HG03064 (cell line): ENCODE measurements at regions not wholly inside any gene's neighbourhood (a gene's known extent, or its start where the extent isn't known, plus 50 kb on each side); places are given as distances from the start of the nearest gene placed in this dataset.
"Not testable (repeated sequence)": the region's sequence is repeated elsewhere in the genome, so short reads cannot be mapped to it uniquely, and the experiment has no call there.

ENCODE experiments used
- ATAC-seq: cut with Tn5 transposase; IDR thresholded peaks from one replicate; pipeline ENCODE4 v1.9.1; 2021; ENCODE audit warnings: low read depth; ENCODE audit not compliant: unreplicated experiment

DNA sequence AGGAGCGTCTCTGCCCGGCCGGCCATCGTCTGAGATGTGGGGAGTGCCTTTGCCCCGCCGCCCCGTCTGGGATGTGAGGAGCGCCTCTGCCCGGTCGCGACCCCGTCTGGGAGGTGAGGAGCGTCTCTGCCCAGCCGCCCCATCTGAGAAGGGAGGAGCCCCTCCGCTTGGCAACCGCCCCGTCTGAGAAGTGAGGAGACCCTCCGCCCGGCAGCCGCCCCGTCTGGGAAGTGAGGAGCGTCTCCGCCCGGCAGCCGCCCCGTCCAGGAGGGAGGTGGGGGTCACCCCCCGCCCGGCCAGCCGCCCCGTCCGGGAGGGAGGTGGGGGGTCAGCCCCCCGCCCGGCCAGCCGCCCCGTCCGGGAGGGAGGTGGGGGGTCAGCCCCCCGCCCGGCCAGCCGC, 432.7 kb downstream of the LIG4 start:
- not testable (repeated sequence) for ATAC-seq

DNA sequence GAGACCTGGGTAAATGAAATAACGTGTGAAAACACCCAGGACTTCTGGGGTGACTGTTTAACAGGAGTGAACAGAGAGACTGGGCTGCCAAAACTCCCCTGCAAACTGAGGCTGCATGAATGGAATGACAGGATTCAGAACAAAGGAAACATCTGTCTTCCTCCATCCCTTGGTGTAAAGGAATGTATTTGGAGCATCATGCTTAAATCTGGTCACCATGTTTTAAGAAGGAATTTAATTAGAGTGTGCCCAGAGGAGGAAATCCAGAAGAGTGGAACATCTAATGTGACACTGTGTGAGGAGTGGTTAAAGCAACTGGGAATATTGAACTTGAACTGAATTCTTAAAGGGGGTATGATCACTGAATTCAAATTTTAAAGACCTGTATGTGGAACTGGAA, 437.2 kb downstream of the LIG4 start:
- no peak for ATAC-seq

DNA sequence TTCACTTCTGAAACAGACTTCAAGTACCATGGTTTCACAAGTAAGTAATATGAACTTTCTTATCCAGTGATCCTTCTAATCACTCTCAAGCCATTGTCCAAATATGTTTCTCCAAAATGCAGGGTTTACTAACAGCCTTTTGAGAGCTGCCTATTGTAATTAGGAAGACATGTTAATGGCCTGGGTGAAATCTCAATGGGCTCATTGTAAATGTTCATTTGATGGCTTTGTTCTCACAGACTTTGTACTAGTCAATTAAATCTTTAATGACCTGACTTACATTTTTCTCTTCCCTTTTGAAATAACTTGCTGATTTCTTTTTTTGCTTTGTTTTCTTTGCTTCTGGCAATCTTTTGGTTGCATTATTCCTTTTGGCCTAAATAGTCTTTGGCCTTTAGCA, 444.8 kb downstream of the LIG4 start:
- no peak for ATAC-seq

DNA sequence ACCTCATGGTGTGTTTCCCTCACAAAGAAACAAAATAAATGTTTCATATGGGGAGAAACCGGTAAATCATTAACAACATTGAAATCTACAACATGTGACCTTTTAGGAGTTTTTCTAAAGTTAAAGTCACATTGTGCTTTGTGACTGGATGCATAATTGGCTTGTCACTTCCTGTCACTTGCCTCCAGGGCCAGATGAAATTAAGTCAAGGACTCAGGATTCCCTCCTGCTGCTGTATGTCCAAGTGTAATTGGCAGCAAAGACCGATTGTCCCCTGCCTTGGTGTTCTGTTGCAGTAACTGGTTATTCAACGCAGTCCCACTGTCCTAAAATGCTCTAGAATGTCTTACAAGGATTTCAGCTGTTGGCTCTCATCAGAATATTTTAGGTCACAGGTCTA, 448.2 kb downstream of the LIG4 start:
- ATAC-seq: no peak

DNA sequence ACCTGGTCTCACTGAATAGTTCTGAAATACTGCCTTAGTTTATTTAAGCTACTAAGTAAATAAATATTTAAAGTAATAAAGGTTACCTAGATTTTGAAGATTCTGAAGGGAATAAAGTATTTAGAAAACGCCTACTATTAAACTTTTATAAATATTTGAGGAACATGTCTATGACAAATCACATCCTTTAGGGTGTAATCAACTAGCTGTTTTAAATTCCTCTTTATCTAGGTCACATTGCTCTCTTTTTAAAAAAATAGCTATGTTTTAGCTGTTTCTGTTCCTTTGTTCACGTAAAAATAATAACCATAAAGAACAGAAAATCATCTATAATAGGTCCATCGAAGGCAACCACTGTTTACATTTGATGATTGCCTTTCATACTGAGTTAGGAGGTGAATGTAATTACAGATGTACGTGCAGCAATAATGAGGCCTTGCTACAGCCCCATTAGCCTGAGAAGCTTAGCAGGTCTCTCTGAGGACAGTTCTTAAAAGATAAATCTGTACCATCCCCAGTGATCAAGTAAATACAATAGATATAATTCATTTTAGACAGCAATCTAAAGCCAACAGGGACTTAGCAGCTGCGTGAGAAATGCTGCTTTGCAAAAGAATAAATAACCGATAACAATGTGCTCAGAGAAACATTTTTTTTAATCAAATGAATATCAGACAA, 449.5 kb downstream of the LIG4 start:
- no peak for ATAC-seq

DNA sequence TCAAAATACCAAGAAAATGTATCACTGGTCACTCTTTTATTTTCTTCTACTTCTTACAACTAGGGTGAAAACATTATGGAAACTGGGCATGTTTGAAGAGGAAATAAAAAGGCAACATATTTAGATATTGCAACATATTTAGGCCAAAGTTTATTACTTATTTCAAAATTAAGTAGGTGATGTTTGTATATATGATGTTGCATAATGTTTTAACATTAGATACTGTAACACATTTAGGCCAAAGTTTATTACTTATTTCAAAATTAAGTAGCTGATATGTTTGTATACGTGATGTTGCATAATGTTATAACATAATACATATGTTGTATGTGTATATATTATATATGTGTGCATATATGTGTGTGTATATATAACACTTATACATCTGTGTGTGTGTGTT, 451.3 kb downstream of the LIG4 start:
- no peak for ATAC-seq

DNA sequence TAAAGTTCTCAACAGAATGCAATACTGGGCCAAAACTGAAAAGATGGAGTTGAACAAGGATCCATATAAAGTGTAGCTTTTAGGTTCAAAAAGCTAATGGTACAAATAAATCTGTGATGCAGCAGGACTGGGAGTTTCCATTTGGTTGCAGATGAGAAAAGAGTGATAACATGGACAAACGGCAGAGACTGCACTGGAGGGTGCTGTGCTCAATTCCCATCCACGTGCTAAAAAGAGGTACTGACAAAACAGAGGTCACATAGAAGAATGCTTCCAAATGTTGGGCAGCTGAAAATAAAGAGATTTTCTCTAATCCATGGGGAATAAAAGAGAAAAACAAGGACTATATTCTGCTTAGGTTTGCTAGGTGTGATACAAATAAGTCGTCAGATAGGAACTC, 461.6 kb downstream of the LIG4 start:
- ATAC-seq: no peak

DNA sequence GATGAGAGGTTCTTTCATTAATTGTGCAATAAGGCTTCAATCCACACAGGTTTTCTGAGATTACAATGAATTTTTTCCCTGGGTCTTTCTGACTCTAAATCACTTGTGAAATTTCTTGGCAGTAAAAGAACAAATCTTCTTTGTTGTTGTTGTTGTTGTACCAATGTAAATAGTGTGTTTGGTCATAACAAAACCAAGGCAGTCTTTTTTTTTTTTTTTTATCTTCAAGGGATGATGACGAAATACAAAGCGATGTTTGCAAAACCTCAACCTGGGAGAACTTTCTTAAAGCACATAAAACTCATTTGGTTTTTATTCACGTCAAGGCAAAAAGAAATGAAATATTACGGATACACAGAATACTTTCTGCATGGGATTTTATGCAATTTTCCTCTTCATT, 462.0 kb downstream of the LIG4 start:
- no peak for ATAC-seq

DNA sequence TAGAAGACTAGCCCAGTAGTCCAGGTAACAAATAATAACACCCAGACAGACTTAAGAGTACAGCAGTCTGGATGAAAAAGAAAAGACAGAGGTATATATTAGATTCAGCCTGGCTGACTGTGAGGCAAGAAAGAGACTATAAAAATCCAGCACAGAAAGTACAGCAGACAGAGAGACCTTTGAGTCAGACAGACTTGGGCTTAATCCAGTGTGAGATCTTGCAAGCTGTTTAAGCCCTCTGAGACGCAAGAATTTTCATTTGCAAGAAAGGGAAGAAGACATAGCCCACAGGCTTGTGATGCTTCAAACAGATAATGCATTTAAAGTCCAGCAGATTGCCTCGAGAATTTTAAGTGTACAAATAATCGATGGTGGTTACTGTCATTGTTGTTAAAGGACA, 471.4 kb downstream of the LIG4 start:
- ATAC-seq: no peak

DNA sequence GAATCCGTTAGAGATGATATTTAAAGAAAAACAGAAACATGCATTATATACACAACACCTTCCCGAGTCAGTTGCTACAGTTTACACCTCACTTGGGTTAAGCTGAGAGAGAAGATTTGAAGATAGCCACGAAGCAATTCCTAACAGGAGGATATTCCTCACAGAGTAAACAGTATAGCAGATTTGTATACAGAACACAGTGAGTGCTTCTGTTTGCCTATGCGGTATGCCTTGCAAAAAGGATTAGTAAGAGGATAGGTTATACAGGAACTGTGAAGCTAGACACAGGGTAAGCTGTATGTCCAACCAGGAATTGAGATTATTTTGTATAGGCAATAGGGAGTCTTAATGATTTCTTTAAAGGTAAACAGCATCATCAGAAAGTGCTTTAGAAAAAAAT, 471.8 kb downstream of the LIG4 start:
- no peak for ATAC-seq

DNA sequence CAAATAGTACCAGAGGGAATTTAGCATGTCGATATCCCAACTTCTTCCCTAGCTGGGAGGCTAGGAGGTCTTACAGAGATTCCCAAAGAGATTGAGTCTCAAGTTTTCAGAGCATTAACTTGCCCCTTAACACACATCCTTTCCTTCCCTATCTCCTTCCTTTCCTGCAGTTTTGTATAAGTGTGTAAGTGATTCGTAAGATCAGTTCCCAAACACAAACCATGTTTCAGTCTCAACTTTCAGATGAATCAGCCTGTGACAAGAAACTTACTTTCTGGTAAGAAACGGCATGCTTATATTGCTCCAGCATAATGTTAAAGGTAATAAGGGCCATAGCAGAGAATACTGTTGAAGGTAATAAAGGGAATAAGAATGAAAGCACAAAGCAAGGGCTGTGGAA, 472.2 kb downstream of the LIG4 start:
- no peak for ATAC-seq

DNA sequence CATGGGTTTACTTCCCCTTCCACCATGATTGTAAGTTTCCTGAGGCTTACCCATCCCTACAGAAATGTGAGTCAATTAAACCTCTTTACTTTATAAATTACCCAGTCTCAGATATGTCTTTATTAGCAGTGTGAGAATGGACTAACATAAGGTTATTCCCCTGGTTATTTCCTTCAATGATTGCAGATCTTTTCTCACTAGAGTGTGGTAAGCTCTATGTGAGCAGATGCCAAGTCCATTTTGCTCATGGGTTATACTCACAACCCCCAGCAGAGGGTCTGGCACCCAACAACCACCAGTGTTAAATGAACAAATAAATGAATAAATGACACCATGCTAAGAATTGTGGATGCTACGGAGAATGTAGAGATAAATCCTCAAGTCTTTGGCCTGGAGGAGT, 472.8 kb downstream of the LIG4 start:
- no peak for ATAC-seq

DNA sequence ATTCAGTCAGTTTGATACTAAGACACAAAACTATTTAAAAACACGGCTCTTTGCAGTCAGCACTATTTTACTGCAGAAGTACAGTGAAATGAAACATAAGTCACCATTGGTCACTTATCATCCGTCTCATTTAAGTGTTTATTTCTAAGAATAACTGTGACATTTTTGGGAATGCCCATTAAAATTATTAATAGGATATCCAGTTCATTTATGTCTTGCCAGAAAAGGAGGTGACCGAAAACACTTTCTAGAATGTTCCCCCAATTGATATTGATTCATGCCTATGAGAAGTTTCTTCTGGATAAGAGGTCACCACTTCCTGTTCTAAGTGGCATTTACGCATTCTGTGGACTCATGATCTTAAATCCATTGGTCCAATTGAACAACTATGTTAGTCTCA, 477.3 kb downstream of the LIG4 start:
- no peak for ATAC-seq

DNA sequence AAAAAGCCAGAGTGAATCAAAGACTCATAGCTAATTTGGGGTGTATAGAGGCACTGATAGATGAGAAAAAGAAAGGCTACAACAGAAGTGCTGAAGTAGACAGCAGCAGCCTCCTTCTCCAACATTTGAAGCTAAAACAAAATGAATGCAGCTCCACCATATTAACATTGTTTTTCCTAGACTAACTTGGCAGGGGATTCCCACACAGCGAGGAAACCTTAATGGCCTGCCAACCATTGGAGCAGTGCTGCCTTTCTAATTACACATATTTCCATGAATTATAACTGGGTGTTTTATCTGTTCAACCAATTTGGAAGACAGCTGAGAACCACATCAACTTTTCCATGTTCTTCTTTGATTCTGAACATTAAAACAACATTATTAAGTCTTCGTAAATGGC, 478.6 kb downstream of the LIG4 start:
- no peak for ATAC-seq

DNA sequence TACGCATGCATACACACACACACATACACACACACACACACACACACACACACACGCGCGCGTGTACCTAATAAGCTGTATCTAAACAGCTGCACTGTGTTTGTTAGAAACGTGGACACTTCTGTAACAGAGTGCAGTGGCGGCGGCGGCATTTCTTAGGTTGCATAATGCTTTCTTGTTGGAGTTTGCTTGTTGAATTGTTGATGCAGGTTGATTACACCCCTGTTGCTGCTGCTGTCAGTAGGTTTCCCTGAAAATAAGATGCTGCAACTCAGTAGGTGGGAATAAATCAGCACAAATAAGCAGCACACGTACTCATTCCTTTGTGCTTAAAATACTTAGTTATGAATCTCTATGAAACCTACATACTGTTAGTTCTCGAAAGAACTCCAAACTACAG, 479.2 kb downstream of the LIG4 start:
- no peak for ATAC-seq

DNA sequence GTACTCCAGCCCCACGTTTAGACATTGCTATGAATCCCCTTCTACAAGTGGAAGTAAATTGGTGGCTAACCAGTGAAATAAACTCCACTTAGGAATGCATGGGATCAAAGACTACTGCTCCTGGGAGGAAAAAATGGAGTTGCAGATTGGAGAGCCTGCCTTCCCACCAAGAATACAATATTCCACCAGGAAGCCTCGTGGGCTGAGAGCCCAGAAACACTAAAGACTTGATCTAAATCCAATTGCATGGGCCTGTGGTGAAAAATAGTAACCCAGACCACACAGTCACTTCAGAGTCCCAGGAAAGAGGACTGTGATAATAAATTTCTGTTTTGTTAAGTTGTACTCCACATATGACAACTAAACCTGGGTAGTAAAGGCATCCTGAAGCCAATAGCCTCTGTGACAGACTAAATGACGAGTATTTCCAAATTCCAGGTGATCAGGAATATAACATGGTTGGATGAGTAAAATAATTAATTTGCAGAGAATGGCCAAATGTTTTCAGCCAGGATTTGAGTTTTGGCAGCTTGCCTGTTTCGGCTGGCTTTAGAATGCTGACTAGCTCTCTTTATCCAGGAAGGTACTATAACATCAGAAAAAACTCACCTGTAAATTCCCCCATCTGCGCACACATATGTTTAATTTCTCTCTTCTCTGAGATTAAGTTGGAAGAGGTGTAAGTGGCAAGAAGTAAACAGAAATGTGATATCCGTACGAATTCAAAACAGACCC, 480.3 kb downstream of the LIG4 start:
- ATAC-seq: no peak

DNA sequence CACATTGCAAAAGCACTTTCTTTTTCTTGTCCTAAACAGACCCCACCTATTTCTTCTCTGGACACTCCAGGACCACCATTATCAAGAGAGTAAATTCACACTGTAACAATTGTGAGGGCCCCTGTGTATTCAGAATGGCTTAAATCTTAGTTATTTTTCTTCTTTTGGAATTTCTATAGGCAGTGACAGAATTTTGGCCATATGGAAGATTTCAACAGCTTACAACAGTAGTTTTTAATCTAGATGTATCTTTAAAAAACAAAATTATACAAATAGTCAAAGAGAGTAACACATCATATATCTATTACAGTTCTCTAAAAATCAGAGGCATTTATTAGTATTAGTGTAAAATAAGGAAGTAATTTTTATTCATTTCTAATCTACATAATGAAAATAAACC, 482.1 kb downstream of the LIG4 start:
- no peak for ATAC-seq

DNA sequence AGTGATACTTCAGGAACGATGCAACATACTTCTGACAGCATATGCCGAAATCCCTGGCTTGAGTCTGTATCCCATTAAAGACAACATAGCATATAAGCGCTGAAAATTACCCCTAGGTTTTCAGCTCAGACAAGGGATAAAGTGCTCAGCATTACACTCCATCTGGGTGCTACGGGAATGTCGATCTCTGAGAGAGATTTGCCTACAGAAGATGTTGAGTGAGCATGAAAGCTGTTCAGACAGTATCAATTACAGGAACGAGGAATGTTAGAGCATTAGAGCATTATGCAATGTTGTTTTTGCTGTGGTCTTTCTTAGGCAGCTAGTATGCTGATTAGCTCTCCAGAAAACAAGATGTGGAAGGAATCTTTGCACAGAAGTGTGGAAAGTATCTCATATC, 484.5 kb downstream of the LIG4 start:
- no peak for ATAC-seq

DNA sequence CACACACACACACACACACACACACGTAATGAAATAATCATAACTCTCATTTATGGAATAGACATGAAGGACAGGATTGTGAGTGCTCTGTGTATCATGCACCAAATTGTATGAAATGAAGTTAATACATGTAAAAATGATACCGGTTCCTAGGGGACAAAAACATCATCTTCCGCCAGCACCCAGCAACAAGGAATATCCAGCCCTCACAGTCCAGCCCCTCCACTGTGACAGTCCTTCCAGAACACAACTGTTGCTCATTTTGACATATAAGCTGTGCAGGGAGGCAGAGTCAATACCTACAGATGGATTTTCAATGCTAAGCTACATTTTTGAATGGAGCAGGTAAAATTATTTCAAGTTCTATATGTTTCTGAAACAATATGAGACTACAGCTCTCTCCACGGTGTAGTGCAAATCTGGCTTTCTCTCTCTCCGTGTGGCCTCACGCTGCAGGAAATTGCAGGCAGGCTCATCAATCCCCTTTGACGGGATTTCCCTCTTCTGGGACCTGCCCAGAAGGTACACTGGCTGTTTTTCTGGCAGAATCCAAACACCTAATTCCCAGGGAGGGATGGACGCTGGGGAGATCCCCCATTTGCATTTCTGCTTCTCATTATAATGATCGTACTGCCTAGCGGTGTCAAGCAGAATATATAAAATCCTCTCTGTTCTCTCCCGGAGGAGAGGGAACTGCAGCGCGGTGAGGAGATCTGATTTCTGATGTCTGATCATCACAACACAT, 494.0 kb downstream of the LIG4 start:
- ATAC-seq: no peak

DNA sequence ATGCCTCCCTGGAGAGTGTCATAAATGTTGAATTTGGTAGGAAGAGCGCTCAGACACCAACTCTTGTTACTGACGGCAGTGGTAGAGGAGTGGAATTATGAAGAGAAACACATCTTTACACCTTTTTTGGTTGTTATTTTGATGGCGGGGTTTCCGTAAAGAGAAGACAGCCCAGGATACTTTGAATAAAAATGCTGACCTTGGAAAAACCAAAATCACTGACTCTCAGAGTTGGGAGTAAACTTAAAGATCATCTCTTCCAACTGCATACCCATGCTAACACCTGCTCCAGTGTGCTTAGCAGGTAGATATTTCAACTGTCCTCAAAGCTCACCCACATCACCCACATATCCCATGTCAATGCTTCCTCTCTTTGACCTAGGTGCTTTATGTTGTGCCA, 498.6 kb downstream of the LIG4 start:
- no peak for ATAC-seq

DNA sequence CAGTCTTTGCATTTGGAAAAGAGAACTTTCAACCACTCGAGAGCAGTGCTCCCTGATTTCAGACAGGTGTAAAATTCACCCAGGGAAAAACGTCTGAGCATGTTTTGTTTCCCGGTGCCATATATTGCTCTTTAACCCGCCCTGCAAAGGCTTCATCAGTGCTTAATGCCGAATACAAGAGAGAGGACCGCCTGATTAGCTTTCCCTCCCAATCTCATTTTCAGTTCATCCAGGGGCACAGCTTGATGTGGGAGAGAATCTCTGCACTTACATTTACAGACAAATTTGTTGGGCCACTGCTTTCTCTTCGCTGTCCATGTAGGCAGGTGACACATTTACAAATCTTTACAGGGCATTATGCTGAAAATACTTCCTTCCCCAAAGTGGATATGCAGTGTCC, 499.1 kb downstream of the LIG4 start:
- ATAC-seq: no peak

DNA sequence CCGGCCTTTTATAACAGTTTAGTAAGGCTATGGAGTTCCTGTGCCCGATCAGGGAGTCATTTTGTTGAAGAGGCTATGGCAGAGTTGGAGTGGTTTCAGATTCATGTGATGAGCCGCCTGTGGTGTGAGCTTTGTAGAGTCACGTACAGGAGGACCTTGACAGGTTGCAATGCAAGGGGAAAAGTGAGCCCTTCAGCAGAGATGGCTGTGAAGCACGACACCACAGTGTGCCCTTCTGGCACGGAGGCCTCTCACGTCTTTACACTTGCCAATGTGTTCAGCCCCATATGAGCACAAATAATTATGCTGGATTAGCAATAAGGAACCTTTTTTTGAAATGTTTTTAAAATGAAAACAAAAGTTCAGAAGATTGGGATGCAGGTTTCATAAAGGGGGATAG, 499.8 kb downstream of the LIG4 start:
- ATAC-seq: no peak
